Endothelial cell of umbilical vein (primary cell): ENCODE measurements at regions not wholly inside any gene's neighbourhood (a gene's known extent, or its start where the extent isn't known, plus 50 kb on each side); places are given as distances from the start of the nearest gene placed in this dataset.
"Not testable (repeated sequence)": the region's sequence is repeated elsewhere in the genome, so short reads cannot be mapped to it uniquely, and the experiment has no call there.

Source experiments
- MYC ChIP-seq: IDR thresholded peaks from one replicate; pipeline ENCODE4 v1.6.1; 2011; ENCODE audit warnings: mild to moderate bottlenecking, low read depth, low read length
- TF ChIP-seq, protein P1 (sequence below), 2 donors: IDR thresholded peaks; 1 replicate in 1 of 2; 2 replicates in 1 of 2; pipeline ENCODE4 v1.5.1; 2011; ENCODE audit warnings: low read length in 2 of 2, mild to moderate bottlenecking in 2 of 2, moderate library complexity in 2 of 2, control low read depth in 1 of 2, inconsistent platforms in 1 of 2, low read depth in 1 of 2; ENCODE audit not compliant: insufficient read depth in 1 of 2; ENCODE audit errors: extremely low read depth in 1 of 2

GRCh38 chr1:120952207-120952870 is 62.8 kb downstream of the PPIAL4A start:
- TF ChIP-seq, protein P1, sequence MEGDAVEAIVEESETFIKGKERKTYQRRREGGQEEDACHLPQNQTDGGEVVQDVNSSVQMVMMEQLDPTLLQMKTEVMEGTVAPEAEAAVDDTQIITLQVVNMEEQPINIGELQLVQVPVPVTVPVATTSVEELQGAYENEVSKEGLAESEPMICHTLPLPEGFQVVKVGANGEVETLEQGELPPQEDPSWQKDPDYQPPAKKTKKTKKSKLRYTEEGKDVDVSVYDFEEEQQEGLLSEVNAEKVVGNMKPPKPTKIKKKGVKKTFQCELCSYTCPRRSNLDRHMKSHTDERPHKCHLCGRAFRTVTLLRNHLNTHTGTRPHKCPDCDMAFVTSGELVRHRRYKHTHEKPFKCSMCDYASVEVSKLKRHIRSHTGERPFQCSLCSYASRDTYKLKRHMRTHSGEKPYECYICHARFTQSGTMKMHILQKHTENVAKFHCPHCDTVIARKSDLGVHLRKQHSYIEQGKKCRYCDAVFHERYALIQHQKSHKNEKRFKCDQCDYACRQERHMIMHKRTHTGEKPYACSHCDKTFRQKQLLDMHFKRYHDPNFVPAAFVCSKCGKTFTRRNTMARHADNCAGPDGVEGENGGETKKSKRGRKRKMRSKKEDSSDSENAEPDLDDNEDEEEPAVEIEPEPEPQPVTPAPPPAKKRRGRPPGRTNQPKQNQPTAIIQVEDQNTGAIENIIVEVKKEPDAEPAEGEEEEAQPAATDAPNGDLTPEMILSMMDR (IDR thresholded peaks at IDR 0.05; ENCODE audit: extremely low read depth in 1 of 2, insufficient read depth in 1 of 2, low read depth in 1 of 2, low read length in 2 of 2), result not testable (repeated sequence)
- not testable (repeated sequence) for TF ChIP-seq MYC
